H1 (cell line): ENCODE measurements at regions not wholly inside any gene's neighbourhood (a gene's known extent, or its start where the extent isn't known, plus 50 kb on each side); places are given as distances from the start of the nearest gene placed in this dataset.

Experiments
- CTCF ChIP-seq, 3 experiments: IDR thresholded peaks; 1 replicate in 2 of 3; 2 replicates in 1 of 3; pipeline versions ENCODE4 v1.5.1 to v1.6.1; 2011; ENCODE audit warnings: low read length in 3 of 3, mild to moderate bottlenecking in 3 of 3, inconsistent platforms in 2 of 3, low read depth in 1 of 3, moderate library complexity in 1 of 3; ENCODE audit not compliant: insufficient read depth in 1 of 3; ENCODE audit errors: control extremely low read depth in 1 of 3
- TF ChIP-seq, protein P1 (sequence below): IDR thresholded peaks from 2 replicates; pipeline ENCODE4 v1.6.1; 2012; ENCODE audit warnings: inconsistent platforms

DNA sequence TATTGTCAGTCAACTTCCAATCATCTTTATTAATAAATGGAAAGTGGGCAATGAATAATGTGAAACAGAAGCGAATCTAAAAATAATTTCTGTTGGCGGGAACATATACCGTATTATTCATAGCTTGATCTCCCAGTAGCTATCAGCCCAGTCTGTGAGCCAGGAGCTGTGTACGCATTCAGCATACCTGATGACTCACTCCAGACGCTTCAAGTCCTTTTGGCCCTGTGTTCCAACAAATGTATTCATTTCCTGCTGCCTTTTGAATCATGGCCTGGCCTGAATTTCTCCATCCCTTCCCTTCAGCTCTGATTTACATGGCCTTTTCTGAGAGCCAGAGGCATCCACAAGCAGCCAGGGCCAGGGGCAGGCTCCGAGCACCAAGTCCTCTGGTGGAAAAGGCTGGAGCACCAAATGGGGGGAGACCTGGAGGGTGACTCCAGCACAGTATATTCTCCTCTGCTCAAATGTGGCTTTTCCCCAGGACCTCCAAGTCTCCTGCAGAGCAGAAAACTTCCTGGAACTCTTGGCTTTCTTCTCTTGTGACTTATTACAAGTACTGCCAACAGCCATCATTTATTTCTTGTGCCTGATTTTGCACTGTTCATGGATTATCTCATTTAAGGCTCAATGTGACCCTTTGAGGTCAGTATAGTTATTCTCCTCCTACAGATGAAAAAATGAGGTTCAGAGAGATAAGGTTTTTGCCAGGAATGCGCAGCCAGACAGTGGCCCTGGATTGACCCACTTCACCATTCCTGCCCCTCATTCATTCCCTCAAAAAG lies 108.7 kb downstream of the EN1 start:
- TF ChIP-seq, protein P1, sequence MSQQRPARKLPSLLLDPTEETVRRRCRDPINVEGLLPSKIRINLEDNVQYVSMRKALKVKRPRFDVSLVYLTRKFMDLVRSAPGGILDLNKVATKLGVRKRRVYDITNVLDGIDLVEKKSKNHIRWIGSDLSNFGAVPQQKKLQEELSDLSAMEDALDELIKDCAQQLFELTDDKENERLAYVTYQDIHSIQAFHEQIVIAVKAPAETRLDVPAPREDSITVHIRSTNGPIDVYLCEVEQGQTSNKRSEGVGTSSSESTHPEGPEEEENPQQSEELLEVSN, result no peak
- no peak for TF ChIP-seq CTCF (IDR thresholded peaks at IDR 0.05; ENCODE audit: control extremely low read depth in 1 of 3, insufficient read depth in 1 of 3, low read depth in 1 of 3, low read length in 3 of 3)
